B cell (primary cell): ENCODE measurements at regions not wholly inside any gene's neighbourhood (a gene's known extent, or its start where the extent isn't known, plus 50 kb on each side); places are given as distances from the start of the nearest gene placed in this dataset.
"Not testable (repeated sequence)": the region's sequence is repeated elsewhere in the genome, so short reads cannot be mapped to it uniquely, and the experiment has no call there.

ENCODE experiments used
- ATAC-seq: fragments of 200-7000 bp; cut with Tn5 transposase; one replicate; pipeline ENCODE4 v1.10.0; 2021; ENCODE audit warnings: low read depth, mild to moderate bottlenecking, moderate number of reproducible peaks, moderate library complexity
- CTCF ChIA-PET: fragments of 350-600 bp; sonication (Branson Sonifier 250); formaldehyde crosslinking; loops from one replicate; lab custom pipeline; 2021; ENCODE audit warnings: antibody characterized with exemption, inconsistent platforms; lab: Charles Lee
- POLR2A ChIA-PET: fragments of 350-600 bp; sonication (Branson Sonifier 250); formaldehyde crosslinking; loops from one replicate; lab custom pipeline; 2021; ENCODE audit warnings: antibody characterized with exemption; lab: Charles Lee
- DNase-seq: peaks from one replicate; pipeline ENCODE4 v3.0.0; 2013
- H2AFZ ChIP-seq: 2 replicates; pipeline ENCODE4 v1.6.1; 2012; ENCODE audit warnings: mild to moderate bottlenecking, low read depth, low read length; ENCODE audit not compliant: insufficient read depth, poor library complexity, severe bottlenecking
- H3K27ac ChIP-seq, 2 donors: 1 replicate in 1 of 2; 2 replicates in 1 of 2; pipeline ENCODE4 v1.5.1; 2012 to 2013; ENCODE audit warnings: low read length in 2 of 2, mild to moderate bottlenecking in 2 of 2, moderate library complexity in 1 of 2
- H3K27me3 ChIP-seq, 4 experiments: fragments of 200-600 bp in 1 of 4; sonication (generic) in 1 of 4; replicated peaks in 1 of 4; 1 replicate in 2 of 4; 2 replicates in 2 of 4; pipeline versions ENCODE4 v1.6.1 to v1.7.0; 2013 to 2016; ENCODE audit warnings: low read length in 3 of 4, mild to moderate bottlenecking in 2 of 4, mixed read lengths in 1 of 4, moderate library complexity in 1 of 4; ENCODE audit not compliant: insufficient read depth in 4 of 4, control insufficient read depth in 3 of 4; ENCODE audit errors: control extremely low read depth in 1 of 4
- H3K36me3 ChIP-seq, 2 experiments: replicated peaks in 1 of 2; 1 replicate in 1 of 2; 2 replicates in 1 of 2; pipeline versions ENCODE4 v1.6.1 to v1.7.1; 2013; ENCODE audit warnings: low read length in 1 of 2; ENCODE audit not compliant: insufficient read depth in 2 of 2, control insufficient read depth in 1 of 2; ENCODE audit errors: control extremely low read depth in 1 of 2, extremely low read depth in 1 of 2
- H3K4me1 ChIP-seq, 2 donors: fragments of 200-600 bp in 1 of 2; sonication (generic) in 1 of 2; 1 replicate in 1 of 2; 2 replicates in 1 of 2; pipeline versions ENCODE4 v1.5.1 to v1.6.1; 2013 to 2017; ENCODE audit warnings: low read length in 2 of 2; ENCODE audit not compliant: control insufficient read depth in 2 of 2, insufficient read depth in 2 of 2
- H3K4me2 ChIP-seq: replicated peaks from 2 replicates; pipeline ENCODE3; 2012; ENCODE audit warnings: mild to moderate bottlenecking, low read depth, low read length; ENCODE audit not compliant: poor library complexity, severe bottlenecking
- H3K4me3 ChIP-seq, 5 experiments: fragments of 200-600 bp in 1 of 5; sonication (generic) in 1 of 5; 1 replicate in 3 of 5; 2 replicates in 2 of 5; pipeline versions ENCODE4 v1.5.1 to v1.7.0; 2011 to 2016; ENCODE audit warnings: low read length in 4 of 5, mild to moderate bottlenecking in 4 of 5, low read depth in 2 of 5, control low read depth in 1 of 5, moderate library complexity in 1 of 5; ENCODE audit not compliant: insufficient read depth in 1 of 5; ENCODE audit errors: control extremely low read depth in 1 of 5, extremely low read depth in 1 of 5
- H3K79me2 ChIP-seq: fragments of 200-600 bp; sonication (generic); one replicate; pipeline ENCODE4 v1.6.0; 2016; ENCODE audit warnings: low read length; ENCODE audit not compliant: control insufficient read depth, insufficient read depth
- H3K9ac ChIP-seq: fragments of 200-600 bp; sonication (generic); 2 replicates; pipeline ENCODE4 v1.6.1; 2017; ENCODE audit warnings: mild to moderate bottlenecking, low read length, moderate library complexity
- H3K9me3 ChIP-seq, 3 donors: one replicate each; pipeline versions ENCODE4 v1.6.1 to v1.7.1; 2013; ENCODE audit warnings: low read length in 2 of 3; ENCODE audit not compliant: control insufficient read depth in 2 of 3, insufficient read depth in 1 of 3; ENCODE audit errors: control extremely low read depth in 1 of 3
- H4K20me1 ChIP-seq: 2 replicates; pipeline ENCODE4 v1.6.0; 2012; ENCODE audit warnings: mild to moderate bottlenecking, low read length; ENCODE audit not compliant: insufficient read depth, control insufficient read depth, poor library complexity, severe bottlenecking
- H3K27ac Mint-ChIP-seq: one replicate; pipeline ENCODE4 v1.8.0; 2021; ENCODE audit warnings: mixed read lengths
- H3K27me3 Mint-ChIP-seq: one replicate; pipeline ENCODE4 v1.8.0; 2021; ENCODE audit warnings: mixed read lengths
- H3K4me1 Mint-ChIP-seq: one replicate; pipeline ENCODE4 v1.8.0; 2021; ENCODE audit warnings: mixed read lengths
- H3K4me3 Mint-ChIP-seq: one replicate; pipeline ENCODE4 v1.8.0; 2021; ENCODE audit warnings: mixed read lengths
- H3K9me3 Mint-ChIP-seq: one replicate; pipeline ENCODE4 v1.8.0; 2022; ENCODE audit warnings: mixed read lengths; ENCODE audit not compliant: insufficient read depth
- CTCF ChIP-seq: fragments of 200-600 bp; IDR thresholded peaks from one replicate; pipeline ENCODE4 v1.8.0; 2022; ENCODE audit warnings: antibody characterized with exemption, mild to moderate bottlenecking
- EZH2 ChIP-seq: IDR thresholded peaks from 2 replicates; pipeline ENCODE4 v1.6.1; 2012; ENCODE audit warnings: borderline replicate concordance, low read depth, mild to moderate bottlenecking, moderate library complexity, low read length; ENCODE audit not compliant: insufficient read depth, poor library complexity, severe bottlenecking
- WGBS: methylation state at CpG from one replicate; pipeline ENCODE4 v1.1.5; 2013; ENCODE audit warnings: missing lambda C conversion rate; ENCODE audit not compliant: insufficient coverage; 5-methylcytosine and 5-hydroxymethylcytosine counted together
- intact Hi-C: fragments of 100-400 bp; cut with micrococcal nuclease; formaldehyde crosslinking; loops from one replicate; pipeline ENCODE4 v1.10.0; 2022

GRCh38 chr2:184452907-184453306 lies 145.4 kb upstream of the ZNF804A start:
- Mint-ChIP-seq H3K9me3 (peaks cover 4% of the 10 kb centered on the region), H3K4me1 (no peaks in the 10 kb centered on the region), H3K4me3 (no peak overlapping the region), H3K27me3 (no peaks in the 10 kb centered on the region), H3K27ac (no peak overlapping the region)
- ATAC-seq (no peak), DNase-seq (no peak)
- Histone ChIP-seq H3K9ac (no peak overlapping the region), H3K27me3 (no peaks in the 10 kb centered on the region), H3K4me2 (no peak overlapping the region), H3K4me3 (no peak overlapping the region), H3K9me3 (no peaks in the 10 kb centered on the region), H4K20me1 (no peaks in the 10 kb centered on the region), H3K36me3 (no peaks in the 10 kb centered on the region), H3K4me1 (no peaks in the 10 kb centered on the region), H3K27ac (no peak overlapping the region), H2AFZ (no peak overlapping the region), H3K79me2 (no peaks in the 10 kb centered on the region)
- no peak for TF ChIP-seq EZH2
- TF ChIP-seq CTCF = no peak
- ChIA-PET POLR2A (no interaction called here), CTCF (no interaction called here)
- intact Hi-C loops = no loop called here

- no peak for DNase-seq
- Mint-ChIP-seq H3K9me3 (peaks cover 4% of the 10 kb centered on the region), H3K27me3 (no peaks in the 10 kb centered on the region), H3K27ac (no peak overlapping the region), H3K4me1 (no peaks in the 10 kb centered on the region), H3K4me3 (no peak overlapping the region)
- Histone ChIP-seq H2AFZ (no peak overlapping the region), H3K79me2 (no peaks in the 10 kb centered on the region), H3K9me3 (no peaks in the 10 kb centered on the region), H3K36me3 (no peaks in the 10 kb centered on the region), H3K4me2 (no peak overlapping the region), H4K20me1 (no peaks in the 10 kb centered on the region), H3K27ac (no peak overlapping the region), H3K9ac (no peak overlapping the region), H3K4me1 (no peaks in the 10 kb centered on the region), H3K4me3 (no peak overlapping the region), H3K27me3 (no peaks in the 10 kb centered on the region)
- no peak for TF ChIP-seq EZH2
- no peak for TF ChIP-seq CTCF
- intact Hi-C loops = no loop called here
- ChIA-PET CTCF (no interaction called here), POLR2A (no interaction called here)
- no CpG with 5 or more reads among the region's 1 CpG for WGBS
- ATAC-seq = no peak
Observed at GRCh38 chr2:184455624-184456023, 142.7 kb upstream of the ZNF804A start.

- intact Hi-C loops, H3K9me3 Mint-ChIP-seq, H3K9ac ChIP-seq, H3K27me3 ChIP-seq, CTCF ChIA-PET, H4K20me1 ChIP-seq, H3K4me3 ChIP-seq, H3K4me1 ChIP-seq, H3K27me3 Mint-ChIP-seq, H3K79me2 ChIP-seq, H3K36me3 ChIP-seq, H3K4me2 ChIP-seq, H3K4me3 Mint-ChIP-seq, H3K9me3 ChIP-seq, ATAC-seq, H2AFZ ChIP-seq, POLR2A ChIA-PET, H3K27ac ChIP-seq, H3K27ac Mint-ChIP-seq, DNase-seq, H3K4me1 Mint-ChIP-seq: not testable (repeated sequence)
- WGBS = 100% methylated on average over 3 of the region's 10 CpGs
Observed at GRCh38 chr2:184456693-184457092, 141.6 kb upstream of the ZNF804A start.
